ENCODE measurements at regions not wholly inside any gene's neighbourhood (a gene's known extent, or its start where the extent isn't known, plus 50 kb on each side); places are given as distances from the start of the nearest gene placed in this dataset.

- no peak overlapping the region for H3K27ac ChIP-seq (ENCODE audit: low read depth, low read length)
- H2AFZ ChIP-seq (ENCODE audit: low read length), result no peak overlapping the region
- no peak overlapping the region for H3K4me2 ChIP-seq (ENCODE audit: insufficient read depth, low read length)
- peaks cover 42% of the 10 kb centered on the region for H3K27me3 ChIP-seq (ENCODE audit: insufficient read depth, low read length)
- H3K4me3 ChIP-seq (ENCODE audit: insufficient read depth, low read length), result no peak overlapping the region
- no peaks in the 10 kb centered on the region for H4K20me1 ChIP-seq (ENCODE audit: insufficient read depth, low read length)
- no peaks in the 10 kb centered on the region for H3K9me3 ChIP-seq (ENCODE audit: low read depth, low read length)
- H3K36me3 ChIP-seq (ENCODE audit: insufficient read depth, low read length), result no peaks in the 10 kb centered on the region
- TF ChIP-seq, protein P1, sequence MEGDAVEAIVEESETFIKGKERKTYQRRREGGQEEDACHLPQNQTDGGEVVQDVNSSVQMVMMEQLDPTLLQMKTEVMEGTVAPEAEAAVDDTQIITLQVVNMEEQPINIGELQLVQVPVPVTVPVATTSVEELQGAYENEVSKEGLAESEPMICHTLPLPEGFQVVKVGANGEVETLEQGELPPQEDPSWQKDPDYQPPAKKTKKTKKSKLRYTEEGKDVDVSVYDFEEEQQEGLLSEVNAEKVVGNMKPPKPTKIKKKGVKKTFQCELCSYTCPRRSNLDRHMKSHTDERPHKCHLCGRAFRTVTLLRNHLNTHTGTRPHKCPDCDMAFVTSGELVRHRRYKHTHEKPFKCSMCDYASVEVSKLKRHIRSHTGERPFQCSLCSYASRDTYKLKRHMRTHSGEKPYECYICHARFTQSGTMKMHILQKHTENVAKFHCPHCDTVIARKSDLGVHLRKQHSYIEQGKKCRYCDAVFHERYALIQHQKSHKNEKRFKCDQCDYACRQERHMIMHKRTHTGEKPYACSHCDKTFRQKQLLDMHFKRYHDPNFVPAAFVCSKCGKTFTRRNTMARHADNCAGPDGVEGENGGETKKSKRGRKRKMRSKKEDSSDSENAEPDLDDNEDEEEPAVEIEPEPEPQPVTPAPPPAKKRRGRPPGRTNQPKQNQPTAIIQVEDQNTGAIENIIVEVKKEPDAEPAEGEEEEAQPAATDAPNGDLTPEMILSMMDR (IDR thresholded peaks at IDR 0.05; ENCODE audit: extremely low read depth, low read depth, low read length), result no peak
- DNase-seq (ENCODE audit: insufficient read length, low spot score, missing footprints), result no peak
- H3K79me2 ChIP-seq (ENCODE audit: insufficient read depth, low read length), result no peaks in the 10 kb centered on the region
- no peaks in the 10 kb centered on the region for H3K4me1 ChIP-seq (ENCODE audit: insufficient read depth, low read length)
These were observed 299.0 kb downstream of the TRIB2 start for GRCh38 chr2:13015532-13016320.

DNA sequence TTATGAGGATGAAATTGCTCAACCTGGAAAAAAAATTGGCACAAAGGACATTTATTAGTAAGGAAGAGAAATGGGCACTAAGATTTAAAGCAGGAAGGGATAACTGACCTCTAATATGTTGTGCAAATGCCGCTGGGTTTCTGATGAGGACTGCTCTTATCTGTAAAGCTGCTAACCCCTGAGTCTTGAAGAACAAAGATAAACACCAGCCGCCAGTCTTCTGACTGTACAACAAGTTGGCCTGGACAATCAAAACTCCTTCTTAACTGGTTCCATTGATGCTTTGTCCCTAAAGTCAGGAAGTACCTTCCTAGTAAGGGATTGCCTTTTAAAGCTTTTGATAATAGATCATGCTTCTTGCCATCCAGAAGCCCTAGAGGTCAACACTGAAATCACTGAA lies 301.8 kb downstream of the TRIB2 start:
- Histone ChIP-seq H2AFZ (ENCODE audit: low read length) (no peak overlapping the region), H3K4me2 (ENCODE audit: insufficient read depth, low read length) (no peak overlapping the region), H3K27ac (ENCODE audit: low read depth, low read length) (no peak overlapping the region), H3K4me1 (ENCODE audit: insufficient read depth, low read length) (no peaks in the 10 kb centered on the region), H3K9me3 (ENCODE audit: low read depth, low read length) (no peaks in the 10 kb centered on the region), H3K4me3 (ENCODE audit: insufficient read depth, low read length) (no peak overlapping the region), H3K36me3 (ENCODE audit: insufficient read depth, low read length) (no peaks in the 10 kb centered on the region), H3K79me2 (ENCODE audit: insufficient read depth, low read length) (no peaks in the 10 kb centered on the region), H4K20me1 (ENCODE audit: insufficient read depth, low read length) (no peaks in the 10 kb centered on the region), H3K27me3 (ENCODE audit: insufficient read depth, low read length) (peaks cover 50% of the 10 kb centered on the region)
- no peak for DNase-seq (ENCODE audit: insufficient read length, low spot score, missing footprints)
- TF ChIP-seq, protein P1 (IDR thresholded peaks at IDR 0.05; ENCODE audit: extremely low read depth, low read depth, low read length), result no peak

- Histone ChIP-seq H3K4me1 (ENCODE audit: insufficient read depth, low read length) (no peaks in the 10 kb centered on the region), H2AFZ (ENCODE audit: low read length) (no peak overlapping the region), H3K36me3 (ENCODE audit: insufficient read depth, low read length) (no peaks in the 10 kb centered on the region), H4K20me1 (ENCODE audit: insufficient read depth, low read length) (no peaks in the 10 kb centered on the region), H3K27ac (ENCODE audit: low read depth, low read length) (no peak overlapping the region), H3K4me3 (ENCODE audit: insufficient read depth, low read length) (no peak overlapping the region), H3K27me3 (ENCODE audit: insufficient read depth, low read length) (peaks cover 40% of the 10 kb centered on the region), H3K79me2 (ENCODE audit: insufficient read depth, low read length) (no peaks in the 10 kb centered on the region), H3K4me2 (ENCODE audit: insufficient read depth, low read length) (no peak overlapping the region), H3K9me3 (ENCODE audit: low read depth, low read length) (no peaks in the 10 kb centered on the region)
- DNase-seq (ENCODE audit: insufficient read length, low spot score, missing footprints), result no peak
- TF ChIP-seq, protein P1 (IDR thresholded peaks at IDR 0.05; ENCODE audit: extremely low read depth, low read depth, low read length), result no peak
These were observed 303.0 kb downstream of the TRIB2 start for GRCh38 chr2:13019781-13020180.

DNA sequence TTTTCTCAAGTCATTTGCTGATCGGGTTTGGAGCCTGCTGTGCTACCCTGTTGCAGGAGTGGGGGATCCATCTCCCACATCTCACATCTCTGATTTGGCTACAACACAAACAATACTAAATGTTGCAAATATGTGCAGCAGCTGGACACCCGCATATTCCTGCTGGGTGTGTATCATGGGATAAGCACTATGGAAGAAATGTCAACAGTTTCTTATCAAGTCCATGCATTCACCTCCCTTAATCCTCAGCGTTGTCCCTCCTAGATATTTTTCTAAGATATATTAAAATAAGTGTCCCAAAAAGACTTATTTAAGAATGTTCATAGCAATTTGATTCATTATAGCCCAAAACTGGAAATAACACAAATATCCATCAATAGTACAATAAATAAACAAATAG lies 303.7 kb downstream of the TRIB2 start:
- H3K27me3 ChIP-seq (ENCODE audit: insufficient read depth, low read length), result peaks cover 37% of the 10 kb centered on the region

More for the DNA sequence above, 303.7 kb downstream of the TRIB2 start:
- DNase-seq (ENCODE audit: insufficient read length, low spot score, missing footprints), result no peak
- H3K79me2 ChIP-seq (ENCODE audit: insufficient read depth, low read length), result no peaks in the 10 kb centered on the region
- H3K27ac ChIP-seq (ENCODE audit: low read depth, low read length), result no peak overlapping the region
- TF ChIP-seq, protein P1 (IDR thresholded peaks at IDR 0.05; ENCODE audit: extremely low read depth, low read depth, low read length), result no peak
- H2AFZ ChIP-seq (ENCODE audit: low read length), result no peak overlapping the region
- no peaks in the 10 kb centered on the region for H4K20me1 ChIP-seq (ENCODE audit: insufficient read depth, low read length)
- no peak overlapping the region for H3K4me3 ChIP-seq (ENCODE audit: insufficient read depth, low read length)
- no peaks in the 10 kb centered on the region for H3K36me3 ChIP-seq (ENCODE audit: insufficient read depth, low read length)
- no peaks in the 10 kb centered on the region for H3K4me1 ChIP-seq (ENCODE audit: insufficient read depth, low read length)
- H3K9me3 ChIP-seq (ENCODE audit: low read depth, low read length), result no peaks in the 10 kb centered on the region
- H3K4me2 ChIP-seq (ENCODE audit: insufficient read depth, low read length), result no peak overlapping the region
